PFSK-1 (cell line): ENCODE measurements at regions not wholly inside any gene's neighbourhood (a gene's known extent, or its start where the extent isn't known, plus 50 kb on each side); places are given as distances from the start of the nearest gene placed in this dataset.

Experiments used
- FOXP2 ChIP-seq: optimal IDR thresholded peaks from 2 replicates; pipeline ENCODE3; 2011; ENCODE audit warnings: borderline replicate concordance, control low read depth, inconsistent platforms; ENCODE audit not compliant: insufficient read depth; ENCODE audit errors: extremely low read length, extremely low read depth
- POLR2AphosphoS5 ChIP-seq: IDR thresholded peaks from 2 replicates; pipeline ENCODE4 v1.6.1; 2012; ENCODE audit warnings: low read depth, mild to moderate bottlenecking, control low read depth, low read length, moderate library complexity
- REST ChIP-seq, 2 experiments: IDR thresholded peaks; 2 replicates each; pipeline versions ENCODE4 v1.6.1 to v1.8.0; 2011 to 2012; ENCODE audit warnings: low read depth in 2 of 2, low read length in 2 of 2, control low read depth in 1 of 2, inconsistent platforms in 1 of 2, mild to moderate bottlenecking in 1 of 2, moderate library complexity in 1 of 2; ENCODE audit not compliant: insufficient read depth in 1 of 2
- SIN3A ChIP-seq: IDR thresholded peaks from 2 replicates; pipeline ENCODE4 v1.6.1; 2012; ENCODE audit warnings: mild to moderate bottlenecking, low read length, moderate library complexity, borderline replicate concordance; ENCODE audit not compliant: insufficient read depth
- TAF1 ChIP-seq: IDR thresholded peaks from 2 replicates; pipeline ENCODE4 v1.6.1; 2012; ENCODE audit warnings: low read length, control low read depth, borderline replicate concordance; ENCODE audit not compliant: insufficient read depth

GRCh38 chr5:89441965-89442364 lies 559.0 kb upstream of the MEF2C start:
- no peak for TF ChIP-seq SIN3A
- TF ChIP-seq REST (IDR thresholded peaks at IDR 0.05; ENCODE audit: insufficient read depth in 1 of 2, low read depth in 2 of 2, low read length in 2 of 2) = no peak
- TF ChIP-seq POLR2AphosphoS5 = no peak
- TF ChIP-seq FOXP2 = no peak
- no peak for TF ChIP-seq TAF1

GRCh38 chr5:89440670-89441069 lies 557.7 kb upstream of the MEF2C start:
- TF ChIP-seq FOXP2 (no peak), POLR2AphosphoS5 (no peak), REST (IDR thresholded peaks at IDR 0.05; ENCODE audit: insufficient read depth in 1 of 2, low read depth in 2 of 2, low read length in 2 of 2) (no peak), SIN3A (no peak)

- TF ChIP-seq FOXP2 (no peak), REST (IDR thresholded peaks at IDR 0.05; ENCODE audit: insufficient read depth in 1 of 2, low read depth in 2 of 2, low read length in 2 of 2) (no peak), TAF1 (no peak), SIN3A (no peak), POLR2AphosphoS5 (no peak)
Measured at GRCh38 chr5:89437450-89438435, 554.8 kb upstream of the MEF2C start.

- TF ChIP-seq REST (IDR thresholded peaks at IDR 0.05; ENCODE audit: insufficient read depth in 1 of 2, low read depth in 2 of 2, low read length in 2 of 2) = no peak
- TF ChIP-seq POLR2AphosphoS5 = no peak
- no peak for TF ChIP-seq SIN3A
- TF ChIP-seq TAF1 = no peak
Measured at GRCh38 chr5:89436464-89436863, 553.5 kb upstream of the MEF2C start.
